CD4-positive, alpha-beta T cell treated with Interferon gamma for 1 hour (primary cell): ENCODE measurements at regions not wholly inside any gene's neighbourhood (a gene's known extent, or its start where the extent isn't known, plus 50 kb on each side); places are given as distances from the start of the nearest gene placed in this dataset.

Experiments used
- DNase-seq: peaks from one replicate; pipeline ENCODE4 v3.0.0-alpha.2; 2020

DNA sequence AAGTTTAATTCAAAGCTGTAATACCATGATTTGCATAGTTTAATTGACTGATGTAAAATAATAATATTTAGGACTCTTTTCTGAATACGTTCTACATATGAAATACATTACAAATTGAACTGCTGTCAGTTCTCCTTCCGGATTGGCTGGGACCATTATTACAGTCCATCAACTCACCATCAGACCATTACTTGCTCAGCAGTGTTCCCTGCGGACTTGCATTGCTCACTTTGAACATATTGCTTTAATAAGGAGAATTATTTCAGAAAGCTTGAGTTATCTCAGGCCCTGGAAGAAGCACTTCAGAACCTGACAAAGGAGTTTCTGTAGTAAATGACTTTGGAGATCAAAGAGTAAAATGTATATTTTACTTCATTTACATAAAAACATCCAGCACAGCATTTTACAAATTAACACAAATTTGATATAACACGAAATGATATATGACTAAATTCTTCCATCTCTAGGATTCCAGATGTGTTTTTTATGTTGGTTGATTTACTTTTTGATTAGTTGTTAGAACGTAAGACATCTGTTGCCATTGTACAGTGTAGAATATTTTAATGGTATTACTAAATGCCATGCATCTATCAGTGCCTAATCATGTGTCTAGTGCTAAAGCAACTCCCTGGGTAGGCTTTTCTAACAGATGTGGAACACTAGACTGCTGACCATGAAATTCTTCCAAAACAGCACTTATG, 418.5 kb upstream of the SEMA3A start:
- DNase-seq = no peak

DNA sequence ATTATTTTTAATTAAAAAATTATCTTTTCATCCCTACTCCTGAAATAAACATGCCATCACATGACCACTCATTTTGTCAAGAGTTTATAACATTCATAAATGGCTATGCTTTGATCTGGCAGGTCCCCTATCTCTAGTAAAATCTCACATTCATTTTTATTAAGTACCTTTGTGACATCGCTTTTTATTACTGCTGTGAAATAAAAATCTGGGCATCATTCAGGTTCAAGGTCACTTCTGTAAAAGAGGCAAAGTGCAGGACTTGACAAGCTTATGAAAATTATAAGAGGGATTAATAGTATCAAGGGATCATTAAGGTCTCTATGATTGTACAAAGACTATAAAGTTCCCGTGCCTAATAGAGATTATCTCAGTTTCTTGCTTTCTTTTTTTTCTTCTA, 416.8 kb upstream of the SEMA3A start:
- no peak for DNase-seq

DNA sequence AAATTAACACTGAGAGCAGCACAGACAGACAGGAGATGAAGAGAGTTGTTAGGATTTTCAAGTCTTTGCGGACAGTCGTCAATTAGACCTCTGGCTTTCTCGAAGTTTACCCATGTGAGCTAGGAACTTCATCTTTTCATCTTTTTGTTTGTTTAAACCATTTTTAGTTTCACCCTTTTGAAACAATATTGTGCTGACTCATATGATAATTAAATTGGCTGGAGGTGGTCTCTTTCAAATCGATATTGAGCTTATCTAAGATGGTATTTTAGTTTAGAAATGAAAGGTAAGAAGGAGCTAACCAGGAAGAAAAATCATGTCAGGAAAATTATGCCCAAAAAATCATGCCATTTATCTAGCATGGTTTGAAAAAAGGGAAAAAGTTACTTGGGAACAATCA, 415.8 kb upstream of the SEMA3A start:
- DNase-seq = no peak

DNA sequence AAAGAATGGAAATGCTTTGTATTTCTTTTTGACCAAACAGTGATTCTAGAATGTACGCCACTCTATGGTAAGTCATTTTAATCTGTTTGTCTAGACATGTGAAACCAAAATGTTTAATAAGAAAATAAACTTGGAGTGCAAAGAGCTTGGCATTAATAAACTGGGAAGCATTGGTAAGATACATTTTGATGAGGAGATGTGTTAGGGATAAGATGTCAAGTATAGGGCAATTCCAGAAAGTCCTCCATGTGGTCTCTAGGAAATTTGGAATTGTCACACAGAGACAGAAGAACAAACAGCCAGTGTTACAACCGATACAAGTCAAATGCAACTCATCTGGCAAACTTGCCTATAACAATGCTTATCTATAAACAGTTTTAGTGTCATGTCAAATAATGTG, 410.7 kb upstream of the SEMA3A start:
- DNase-seq = no peak

DNA sequence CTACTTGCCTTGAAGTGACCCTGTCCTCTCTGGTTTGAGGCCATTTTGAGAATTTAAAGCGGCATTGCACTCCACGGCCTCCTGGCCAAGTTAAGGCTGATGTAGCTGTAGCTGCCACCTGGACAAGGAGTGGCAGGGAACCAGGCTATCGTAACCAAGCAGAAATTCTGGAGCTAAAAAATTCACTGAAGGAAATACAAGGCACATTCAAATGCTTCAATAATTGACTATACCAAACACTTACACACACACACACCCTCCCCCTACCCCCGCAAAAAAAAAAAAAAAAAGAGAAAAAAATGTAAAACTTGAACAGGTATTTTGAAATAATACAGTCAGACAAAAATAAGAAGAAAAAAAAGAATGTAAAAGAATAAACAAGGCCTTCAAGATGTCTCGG, 409.0 kb upstream of the SEMA3A start:
- DNase-seq = no peak

DNA sequence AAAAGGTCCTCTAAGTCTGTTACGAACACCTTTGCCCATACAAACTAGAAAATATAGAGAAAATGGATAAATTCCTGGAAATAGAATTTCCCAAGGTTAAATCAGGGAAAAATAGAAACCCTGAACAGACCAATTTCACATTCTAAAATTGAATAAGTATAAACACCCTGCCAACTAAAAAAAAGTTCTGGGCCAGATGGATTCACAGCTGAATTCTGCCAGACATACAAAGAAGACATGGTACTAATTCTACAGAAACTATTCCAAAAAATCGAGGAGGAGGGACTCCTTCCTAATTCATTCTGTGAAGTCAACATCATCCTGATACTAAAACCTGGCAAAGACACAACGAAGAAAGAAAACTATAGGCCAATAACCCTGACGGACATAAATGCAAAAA, 400.4 kb upstream of the SEMA3A start:
- no peak for DNase-seq

DNA sequence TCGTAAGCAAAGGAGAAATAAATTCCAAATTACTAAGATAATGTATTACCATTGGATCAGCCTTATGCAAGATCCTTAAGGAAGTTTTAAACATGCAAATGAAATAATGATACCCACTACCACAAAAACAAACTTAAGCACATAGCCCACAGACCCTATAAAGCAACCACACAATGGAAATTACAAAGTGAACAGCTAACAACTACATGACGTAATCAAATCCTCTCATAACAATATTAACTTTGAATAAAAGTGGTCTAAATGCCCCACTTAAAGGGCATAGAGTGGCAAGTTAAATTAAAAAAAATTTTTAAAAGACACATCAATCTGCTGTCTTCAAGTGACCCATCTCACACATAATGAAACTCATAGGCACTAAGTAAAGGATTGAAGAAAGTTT, 397.3 kb upstream of the SEMA3A start:
- DNase-seq = no peak

DNA sequence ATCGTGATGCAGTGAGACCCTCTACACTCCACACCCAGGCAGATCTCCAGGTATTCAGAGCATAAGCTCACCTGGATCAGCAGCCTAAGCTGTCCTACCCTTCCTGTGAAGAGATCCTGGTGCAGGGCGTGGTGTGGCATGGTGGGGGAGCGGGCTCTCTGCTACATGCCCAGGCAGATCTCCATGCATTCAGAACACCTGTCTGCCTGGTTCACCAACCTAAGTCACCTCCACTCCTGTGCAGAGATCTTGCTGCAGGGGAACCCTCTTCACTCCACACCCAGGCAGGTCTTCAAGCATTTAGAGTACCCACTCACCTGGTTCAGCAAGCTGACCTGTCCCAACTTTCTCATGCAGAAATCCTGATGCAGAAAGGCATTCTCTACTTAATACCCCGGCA, 394.4 kb upstream of the SEMA3A start:
- no peak for DNase-seq

DNA sequence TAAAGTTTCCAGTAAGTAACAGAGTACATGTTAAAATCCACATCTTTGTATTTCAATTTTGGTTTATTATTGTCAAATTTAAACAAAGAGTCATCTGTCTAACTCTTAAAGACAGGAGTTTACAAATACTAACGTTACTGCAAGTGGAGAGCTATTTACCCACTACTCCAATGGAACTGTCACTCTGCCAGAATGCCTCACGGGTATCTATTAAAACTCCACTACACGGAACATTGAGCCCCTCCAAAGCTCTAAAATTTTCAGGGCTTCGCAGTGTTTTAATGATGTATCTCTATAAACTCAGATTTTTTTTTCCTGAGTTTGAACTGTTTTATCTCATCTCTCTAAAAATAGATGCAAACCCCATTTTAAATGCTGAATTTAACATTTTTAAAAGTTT, 388.7 kb upstream of the SEMA3A start:
- DNase-seq = no peak

DNA sequence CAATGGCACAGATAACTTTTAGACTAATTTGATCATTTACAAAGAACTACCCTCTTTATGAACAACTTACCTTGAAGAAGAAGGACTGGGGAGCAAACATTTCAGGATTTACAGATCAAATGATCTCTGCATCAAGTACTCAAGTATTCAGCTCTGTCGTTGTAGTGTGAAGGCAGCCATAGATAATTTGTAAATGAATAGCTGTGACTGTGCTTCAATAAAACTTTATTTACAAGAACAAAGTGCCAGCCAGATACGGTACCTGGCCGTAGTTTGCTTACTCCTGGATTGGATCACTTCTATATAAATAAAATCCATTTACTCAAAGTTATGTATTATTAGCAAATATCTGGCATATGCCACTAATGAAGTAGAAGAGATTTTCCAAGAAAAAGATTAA, 388.2 kb upstream of the SEMA3A start:
- DNase-seq = no peak

DNA sequence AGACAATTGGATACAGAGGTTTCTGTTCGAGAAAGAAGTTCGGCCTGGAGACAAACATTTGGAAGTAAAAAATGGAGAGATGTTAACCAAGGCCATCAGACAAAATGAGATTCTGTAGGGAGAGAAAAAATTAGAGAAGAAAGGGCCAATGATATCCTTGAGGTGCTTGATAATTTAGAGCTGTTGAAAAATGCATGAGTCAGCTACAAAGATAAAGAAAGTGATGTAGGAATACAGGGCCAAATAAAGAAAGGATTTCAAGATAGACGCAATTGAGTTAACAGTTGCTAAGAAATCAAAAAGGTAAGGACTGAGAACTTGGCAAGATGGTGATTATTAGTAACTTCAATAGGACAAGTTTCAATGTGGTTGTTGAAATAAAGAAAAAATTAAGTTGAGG, 384.2 kb upstream of the SEMA3A start:
- no peak for DNase-seq

DNA sequence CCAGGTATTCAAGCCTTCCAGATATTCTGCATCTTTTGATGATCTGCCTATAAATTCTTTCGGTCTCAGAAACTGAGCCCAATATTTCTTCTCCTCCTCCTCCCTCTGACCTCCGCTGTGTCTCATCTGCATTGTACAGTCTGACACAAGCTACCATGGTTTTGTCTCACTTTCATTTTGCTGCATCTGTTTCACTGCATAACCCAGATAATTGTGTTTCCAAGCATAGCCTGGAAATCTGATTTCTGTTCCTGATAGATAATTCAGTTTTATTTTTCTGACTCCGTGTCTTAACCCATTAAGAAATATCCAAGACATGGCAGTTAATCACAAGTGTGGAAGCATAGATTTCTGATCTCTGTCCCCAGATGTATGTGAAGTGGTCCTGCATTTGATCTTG, 374.2 kb upstream of the SEMA3A start:
- no peak for DNase-seq

DNA sequence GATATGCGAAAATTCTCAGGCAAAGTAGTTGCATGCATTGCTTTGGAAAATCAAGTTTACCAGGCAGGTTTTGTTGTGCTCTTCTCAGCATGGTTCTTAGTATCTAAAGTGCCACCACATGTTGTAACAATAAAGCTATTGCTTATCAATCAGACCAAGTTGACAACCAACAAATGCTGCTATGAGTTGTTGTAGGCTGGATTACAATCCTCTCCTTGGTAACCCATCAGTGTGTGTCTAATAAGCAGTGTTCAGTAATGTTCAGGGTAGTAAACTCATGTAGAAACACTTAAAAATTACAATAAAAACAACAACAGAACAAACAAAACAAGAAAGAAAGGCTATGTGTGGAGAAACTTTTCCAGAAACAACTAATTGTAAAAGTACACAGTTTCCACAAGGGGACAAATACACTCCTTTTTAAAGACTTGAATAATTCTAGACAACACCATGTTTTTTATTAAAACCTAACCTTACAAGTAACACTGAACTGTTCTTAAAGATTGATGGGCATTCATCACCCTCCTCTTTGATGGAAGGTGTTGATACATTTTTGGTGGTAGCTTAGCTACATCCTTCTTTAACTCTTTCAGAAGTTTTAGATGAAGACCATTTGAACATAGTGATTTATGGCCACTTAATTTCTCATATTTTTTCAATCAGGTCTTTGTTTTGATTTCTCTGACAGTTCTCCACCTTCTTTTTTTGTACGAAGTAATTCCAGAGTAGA, 370.9 kb upstream of the SEMA3A start:
- no peak for DNase-seq

DNA sequence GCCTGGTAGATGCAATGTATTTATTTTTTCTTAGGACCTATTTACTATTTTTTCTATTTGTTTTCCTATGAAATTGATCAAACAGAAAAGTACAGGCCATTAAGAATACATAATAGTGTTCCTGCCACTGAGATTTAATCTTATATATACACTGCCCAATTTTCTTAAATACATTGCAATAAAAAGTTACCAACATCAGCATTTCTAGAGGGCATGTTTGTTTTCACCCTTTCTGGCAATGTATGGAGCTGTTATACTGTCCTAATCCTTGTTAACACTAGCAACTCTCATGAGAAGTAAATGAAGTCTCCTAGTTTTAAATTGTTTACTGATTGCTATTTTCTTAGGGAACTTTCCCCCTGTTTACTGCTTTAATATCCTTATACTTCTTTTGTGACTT, 359.1 kb upstream of the SEMA3A start:
- DNase-seq = no peak

DNA sequence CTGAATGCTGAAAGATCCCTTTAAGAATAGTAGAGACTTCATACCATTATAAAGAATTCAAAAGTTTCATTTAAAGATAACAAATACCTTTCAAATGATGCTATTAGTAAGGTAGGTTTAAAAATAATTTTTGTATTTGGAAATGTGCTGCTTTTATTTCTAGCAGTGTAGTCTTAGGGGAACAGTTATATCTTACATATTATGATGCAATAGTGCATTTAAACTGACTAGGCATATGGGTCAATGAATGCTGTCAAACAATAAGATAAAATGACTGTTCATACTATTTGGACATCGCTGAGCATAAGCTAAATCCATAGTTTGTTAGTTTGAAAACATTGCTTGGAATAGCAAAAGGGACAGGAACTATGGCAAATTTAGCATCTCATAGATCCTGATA, 354.8 kb upstream of the SEMA3A start:
- DNase-seq = no peak

DNA sequence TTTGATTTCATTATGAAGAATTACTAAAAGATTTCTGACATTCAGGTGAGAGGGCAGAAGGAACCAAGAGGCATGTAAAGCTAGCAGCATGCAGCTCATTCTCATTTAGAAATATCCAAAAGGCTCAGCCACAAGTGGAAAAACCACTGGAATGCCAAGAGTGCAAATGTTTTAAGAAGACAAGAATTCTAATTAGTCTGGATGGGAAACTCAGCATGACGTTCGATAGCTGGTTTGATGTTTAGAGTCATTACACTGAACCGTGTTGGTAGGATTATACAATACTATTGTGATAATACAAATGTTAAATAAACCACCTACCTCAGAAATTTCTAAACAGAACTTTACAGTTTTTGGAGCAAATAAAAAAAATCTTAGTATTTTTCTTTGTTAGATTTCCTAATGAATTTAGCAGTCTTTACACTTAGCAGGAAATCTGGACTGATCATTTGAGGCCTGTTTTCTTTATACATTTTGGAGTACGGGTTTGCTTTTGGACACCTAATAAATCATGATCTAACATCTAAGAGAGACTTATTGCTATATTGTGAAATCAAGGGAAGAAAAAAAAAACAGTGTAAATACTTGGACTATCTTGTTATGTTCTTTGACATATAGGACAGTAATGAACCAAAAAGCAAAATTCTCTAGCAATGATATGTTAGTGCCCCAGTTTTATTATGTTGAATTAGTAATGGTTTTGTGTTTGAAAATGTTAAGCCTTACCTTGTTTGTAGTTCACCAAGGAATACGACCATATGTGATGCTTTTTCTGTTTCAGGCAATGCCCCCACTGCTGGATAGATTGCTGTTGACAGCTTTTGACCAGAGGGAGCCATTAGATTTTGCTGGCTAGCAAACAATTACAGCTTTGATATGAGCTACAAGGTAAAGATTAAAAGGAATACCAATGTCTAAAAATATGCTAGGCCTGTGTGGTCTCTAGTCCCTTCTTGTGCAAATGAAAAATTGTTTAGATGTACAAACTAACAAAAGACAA, 354.1 kb upstream of the SEMA3A start:
- DNase-seq = no peak

DNA sequence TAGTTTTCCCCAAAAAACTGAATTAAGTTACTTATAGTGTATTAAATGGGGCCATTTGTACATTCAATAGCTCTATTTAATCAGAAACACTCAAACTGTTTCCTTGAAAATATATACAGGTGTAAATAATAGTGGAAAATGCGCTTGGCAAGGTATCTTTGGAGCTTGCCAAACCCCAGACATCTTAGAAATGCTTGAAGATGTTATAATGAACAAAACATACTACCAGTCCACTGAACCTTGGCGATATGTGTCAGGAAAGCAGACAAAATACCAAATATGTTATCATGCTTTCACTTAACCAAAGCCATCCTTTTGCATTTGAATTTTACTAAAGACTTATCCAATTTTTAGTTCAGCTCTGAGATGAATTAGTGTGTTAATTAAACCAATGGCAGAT, 352.7 kb upstream of the SEMA3A start:
- no peak for DNase-seq

DNA sequence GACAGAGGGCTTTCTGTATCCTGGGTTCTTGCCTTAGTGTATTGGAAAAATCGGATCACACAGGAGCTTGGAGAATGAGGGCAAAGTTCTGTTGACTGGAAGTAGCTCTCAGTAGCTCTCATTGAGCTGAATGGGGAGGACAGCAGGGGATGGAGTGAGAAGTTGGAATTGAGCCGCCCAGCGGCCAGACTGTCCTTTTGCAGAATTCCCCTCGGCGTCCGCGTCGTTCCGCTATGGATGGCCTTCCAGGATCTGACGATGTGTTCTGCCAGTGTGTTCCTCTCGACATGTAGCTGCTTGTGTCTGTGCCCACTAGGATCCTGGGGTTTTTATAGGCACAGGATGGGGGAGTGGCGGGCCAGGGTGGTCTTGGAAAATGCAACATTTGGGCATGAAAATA, 351.8 kb upstream of the SEMA3A start:
- DNase-seq = no peak

DNA sequence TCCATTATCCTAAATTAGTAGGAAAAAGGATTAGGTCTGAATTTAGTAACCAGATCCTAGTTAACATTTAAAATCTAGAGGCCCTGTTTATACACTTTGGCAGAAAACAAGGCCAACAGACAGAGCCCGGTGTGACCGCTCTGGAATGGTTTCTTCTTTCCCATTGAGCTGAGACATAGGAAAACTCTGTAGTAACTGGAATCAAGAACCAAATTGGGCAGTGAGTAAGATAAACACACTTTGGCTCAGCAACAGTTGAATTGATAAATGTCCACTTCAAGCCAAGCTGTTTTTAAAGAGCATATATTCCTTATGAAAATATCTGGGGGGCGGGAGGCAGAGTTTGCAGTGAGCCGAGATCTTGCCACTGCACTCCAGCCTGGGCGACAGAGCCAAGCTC, 343.7 kb upstream of the SEMA3A start:
- no peak for DNase-seq

DNA sequence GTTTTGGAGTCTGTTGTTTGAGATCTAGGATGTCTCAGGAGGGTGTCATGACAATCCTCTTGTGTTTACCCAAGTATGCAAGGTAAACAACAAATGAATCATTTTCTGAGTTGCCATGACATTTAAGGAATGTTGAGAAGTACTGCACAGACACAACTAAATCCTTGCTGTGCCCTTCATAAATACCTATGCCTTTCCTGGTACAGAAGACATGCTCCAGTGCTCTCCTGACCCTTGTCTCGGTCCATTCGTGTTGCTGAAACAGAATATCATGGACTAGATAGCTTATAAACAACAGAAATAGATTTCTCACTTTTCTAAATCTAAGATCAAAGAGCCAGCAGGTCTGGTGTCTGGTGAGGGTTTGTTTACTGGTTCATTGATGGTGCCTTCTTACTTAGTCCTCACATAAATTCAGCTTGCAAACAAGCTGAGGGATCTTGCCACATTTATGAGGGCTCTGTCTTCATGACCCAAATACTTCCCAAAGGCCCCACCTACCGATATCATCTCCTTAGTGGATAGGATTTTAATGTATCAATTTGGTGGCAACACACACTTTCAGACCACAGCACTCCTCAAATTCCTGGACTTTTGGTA, 341.8 kb upstream of the SEMA3A start:
- DNase-seq = no peak

DNA sequence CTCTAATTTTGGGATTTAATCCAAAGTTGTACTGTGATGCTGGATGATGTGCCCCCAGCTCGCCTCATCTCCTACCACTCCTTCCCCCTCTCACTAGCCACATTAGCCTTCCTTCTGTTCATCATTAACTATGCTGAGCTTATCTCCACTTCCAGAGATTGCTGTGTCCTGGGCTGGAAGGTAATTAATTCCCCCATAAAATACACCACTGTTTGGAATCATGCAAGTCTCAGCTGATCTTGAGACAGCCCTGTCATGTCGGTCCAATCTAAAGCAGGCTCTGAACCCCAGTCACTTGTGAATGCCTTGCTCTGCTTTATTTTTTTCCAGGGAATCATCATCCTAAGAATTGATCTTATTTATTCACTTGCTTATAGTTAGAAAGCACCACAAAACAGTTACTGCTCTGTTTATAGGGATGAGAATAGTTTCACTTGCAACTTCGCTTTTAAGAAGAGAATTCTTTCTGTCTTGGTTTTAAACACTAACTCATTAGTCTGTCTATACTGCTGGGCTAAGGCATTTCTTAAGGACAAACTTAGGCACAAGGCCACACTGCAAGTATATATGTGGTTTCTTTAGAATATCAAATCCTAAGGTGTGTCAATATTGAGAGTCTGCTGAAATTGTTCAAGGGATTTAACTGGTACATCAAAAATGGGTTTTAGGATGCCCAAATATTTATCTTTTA, 341.1 kb upstream of the SEMA3A start:
- no peak for DNase-seq

DNA sequence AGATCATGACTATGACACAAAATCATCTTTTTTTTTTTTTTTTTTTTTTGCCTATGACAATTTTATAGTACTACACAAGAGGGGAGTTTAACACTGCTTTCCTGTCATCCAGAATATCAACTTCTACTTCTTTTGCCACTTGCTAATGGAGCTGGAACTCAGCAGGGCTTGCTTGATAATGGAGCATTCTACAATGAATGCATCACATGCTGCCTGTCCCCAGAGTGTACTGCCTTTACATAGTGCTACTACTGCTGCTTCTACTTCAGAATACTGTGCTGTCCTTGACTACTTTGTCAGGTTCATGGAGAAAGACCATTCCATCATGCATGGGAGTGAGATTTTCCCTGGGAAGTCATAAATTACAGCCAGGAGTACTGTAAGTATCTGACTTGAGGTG, 338.6 kb upstream of the SEMA3A start:
- no peak for DNase-seq

DNA sequence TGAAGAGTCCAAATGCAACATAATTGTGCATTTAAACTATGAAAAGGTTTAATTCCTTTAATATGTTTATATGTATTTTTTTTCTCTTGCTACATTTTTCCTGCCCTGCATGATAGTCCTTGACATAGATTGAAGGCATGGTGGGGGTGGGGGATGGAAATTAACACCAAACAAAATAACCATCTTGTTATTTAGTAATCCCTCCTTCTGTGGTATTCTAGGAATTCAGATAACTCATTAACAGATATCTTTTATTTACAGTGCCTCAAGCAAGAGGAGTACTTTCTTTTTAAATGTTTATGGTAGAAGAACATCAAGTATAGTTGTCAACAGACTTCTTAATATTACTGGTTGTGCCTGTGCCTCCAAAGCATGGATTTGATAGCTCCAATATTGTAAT, 337.6 kb upstream of the SEMA3A start:
- DNase-seq = no peak
